NCI-H526 treated with DMSO at 0.1 percent for 48 hours (cell line): ENCODE measurements at regions not wholly inside any gene's neighbourhood (a gene's known extent, or its start where the extent isn't known, plus 50 kb on each side); places are given as distances from the start of the nearest gene placed in this dataset.
A peak's percentile ranks its signal among the peaks of the same experiment; 100 is the strongest.
"Not testable (repeated sequence)": the region's sequence is repeated elsewhere in the genome, so short reads cannot be mapped to it uniquely, and the experiment has no call there.

Experiments
- DNase-seq: peaks from one replicate; lab custom pipeline; 2025; lab: John Stamatoyannopoulos, UW

- DNase-seq: not testable (repeated sequence)
These were observed 82.7 kb upstream of the METTL9 start for GRCh38 chr16:21516705-21517040.

GRCh38 chr16:21517263-21517662 is 82.1 kb upstream of the METTL9 start:
- not testable (repeated sequence) for DNase-seq

GRCh38 chr16:21519361-21520133 is 79.8 kb upstream of the METTL9 start:
- DNase-seq: not testable (repeated sequence)

- peak; percentile 72 for DNase-seq
These were observed 79.0 kb upstream of the METTL9 start for GRCh38 chr16:21520134-21521047.

- DNase-seq: not testable (repeated sequence)
These were observed 78.4 kb upstream of the METTL9 start for GRCh38 chr16:21521048-21521389.

GRCh38 chr16:21521390-21522143 is 77.8 kb upstream of the METTL9 start:
- DNase-seq: not testable (repeated sequence)

GRCh38 chr16:21522846-21523245 is 76.5 kb upstream of the METTL9 start:
- not testable (repeated sequence) for DNase-seq

- no peak for DNase-seq
These were observed 75.8 kb upstream of the METTL9 start for GRCh38 chr16:21523411-21524067.

GRCh38 chr16:21524068-21524751 is 75.2 kb upstream of the METTL9 start:
- no peak for DNase-seq

- DNase-seq: not testable (repeated sequence)
These were observed 74.7 kb upstream of the METTL9 start for GRCh38 chr16:21524752-21525028.

- DNase-seq: not testable (repeated sequence)
These were observed 74.1 kb upstream of the METTL9 start for GRCh38 chr16:21525029-21525895.

GRCh38 chr16:21525956-21526922 is 73.1 kb upstream of the METTL9 start:
- not testable (repeated sequence) for DNase-seq

GRCh38 chr16:21526923-21527807 is 72.2 kb upstream of the METTL9 start:
- DNase-seq: no peak

- not testable (repeated sequence) for DNase-seq
These were observed 70.2 kb upstream of the METTL9 start for GRCh38 chr16:21529060-21529658.

- not testable (repeated sequence) for DNase-seq
These were observed 68.5 kb upstream of the METTL9 start for GRCh38 chr16:21530729-21531383.

- DNase-seq: not testable (repeated sequence)
These were observed 66.4 kb upstream of the METTL9 start for GRCh38 chr16:21532996-21533395.

GRCh38 chr16:21533474-21533873 is 65.9 kb upstream of the METTL9 start:
- DNase-seq: not testable (repeated sequence)
